GM12878 (cell line): ENCODE measurements at regions not wholly inside any gene's neighbourhood (a gene's known extent, or its start where the extent isn't known, plus 50 kb on each side); places are given as distances from the start of the nearest gene placed in this dataset.

ENCODE experiments used
- ATAC-seq: fragments of 200-7000 bp; cut with Tn5 transposase; 3 replicates; pipeline ENCODE4 v1.9.1; 2020; ENCODE audit warnings: mild to moderate bottlenecking, moderate library complexity
- BruUV-seq: library from RNA; stranded (reverse); fragments of 400-500 nt; replicated peaks from 2 replicates; lab custom pipeline; 2021; lab: Mats Ljungman, UMichigan
- CTCF ChIA-PET: fragments of 300-600 bp; sonication (Branson Sonifier 250); formaldehyde crosslinking; extraction: SDS; loops from one replicate; lab custom pipeline; 2021; ENCODE audit warnings: inconsistent platforms; lab: Yijun Ruan, JAX
- POLR2A ChIA-PET: fragments of 350-600 bp; formaldehyde crosslinking; extraction: SDS; loops from one replicate; lab custom pipeline; 2021; ENCODE audit warnings: inconsistent platforms; lab: Charles Lee
- RAD21 ChIA-PET: fragments of 300-600 bp; sonication (Branson Sonifier 250); formaldehyde crosslinking; loops from one replicate; lab custom pipeline; 2023; ENCODE audit warnings: antibody characterized with exemption; ENCODE audit not compliant: unreplicated experiment; lab: Charles Lee
- SMC1A ChIA-PET: fragments of 300-600 bp; sonication (Branson Sonifier 250); formaldehyde crosslinking; loops from one replicate; lab custom pipeline; 2023; ENCODE audit not compliant: unreplicated experiment, uncharacterized antibody; lab: Charles Lee
- DNase-seq: peaks from one replicate; pipeline ENCODE4 v3.0.0-alpha.2; 2011; ENCODE audit warnings: low read depth, low spot score
- FAIRE-seq: peaks from 3 replicates; lab custom pipeline; 2011; peaks lifted over from hg19 to GRCh38; lab: Jason Lieb, UNC
- H2AFZ ChIP-seq: 2 replicates; pipeline ENCODE4 v1.6.0; 2011; ENCODE audit warnings: low read depth, low read length, control low read depth; ENCODE audit not compliant: control insufficient read depth
- H3K27ac ChIP-seq: 2 replicates; pipeline ENCODE4 v1.5.1; 2011; ENCODE audit warnings: control low read depth; ENCODE audit not compliant: control insufficient read depth, insufficient read depth
- H3K27me3 ChIP-seq, 2 experiments: replicated peaks in 1 of 2; 2 replicates each; pipeline versions ENCODE4 v1.6.0 to v1.6.1; 2011; ENCODE audit warnings: low read length in 1 of 2; ENCODE audit not compliant: control insufficient read depth in 2 of 2, insufficient read depth in 2 of 2
- H3K36me3 ChIP-seq, 2 experiments: 2 replicates each; pipeline ENCODE4 v1.5.1; 2011; ENCODE audit warnings: low read length in 1 of 2; ENCODE audit not compliant: control insufficient read depth in 2 of 2, insufficient read depth in 2 of 2
- H3K4me1 ChIP-seq: 2 replicates; pipeline ENCODE4 v1.6.1; 2011; ENCODE audit warnings: mild to moderate bottlenecking, low read length, moderate library complexity, mixed read lengths; ENCODE audit not compliant: control insufficient read depth, insufficient read depth
- H3K4me2 ChIP-seq: 2 replicates; pipeline ENCODE4 v1.6.0; 2011; ENCODE audit warnings: control low read depth; ENCODE audit not compliant: control insufficient read depth, insufficient read depth
- H3K4me3 ChIP-seq: fragments of 200-600 bp; sonication (generic); 2 replicates; pipeline ENCODE4 v1.5.1; 2016
- H3K79me2 ChIP-seq: 2 replicates; pipeline ENCODE4 v1.6.0; 2011; ENCODE audit warnings: low read length; ENCODE audit not compliant: control insufficient read depth, insufficient read depth
- H3K9ac ChIP-seq: 2 replicates; pipeline ENCODE4 v1.8.0; 2011; ENCODE audit warnings: low read length, control low read depth, mixed read lengths; ENCODE audit not compliant: control insufficient read depth, insufficient read depth
- H3K9me3 ChIP-seq: replicated peaks from 3 replicates; pipeline ENCODE4 v1.5.1; 2011; ENCODE audit warnings: mild to moderate bottlenecking, low read length; ENCODE audit not compliant: control insufficient read depth, insufficient read depth
- H4K20me1 ChIP-seq: 2 replicates; pipeline ENCODE4 v1.6.0; 2011; ENCODE audit not compliant: control insufficient read depth, insufficient read depth
- CEBPB ChIP-seq, 2 experiments: fragments of 150-350 bp in 1 of 2; IDR thresholded peaks; 2 replicates each; pipeline ENCODE4 v1.6.1; 2012 to 2014; ENCODE audit warnings: low read depth in 2 of 2, low read length in 2 of 2, borderline replicate concordance in 1 of 2, inconsistent platforms in 1 of 2
- E4F1 ChIP-seq: fragments of 450-650 bp; IDR thresholded peaks from 2 replicates; pipeline ENCODE4 v1.6.1; 2018; ENCODE audit warnings: borderline replicate concordance, mild to moderate bottlenecking; ENCODE audit not compliant: partially characterized antibody
- HDAC2 ChIP-seq: fragments of 200-600 bp; sonication (generic); IDR thresholded peaks from 2 replicates; pipeline ENCODE4 v1.6.1; 2017
- PBX3 ChIP-seq: IDR thresholded peaks from 2 replicates; pipeline ENCODE4 v1.6.1; 2011; ENCODE audit warnings: mild to moderate bottlenecking, low read depth, low read length, moderate library complexity; ENCODE audit not compliant: insufficient replicate concordance
- RCOR1 ChIP-seq: conservative IDR thresholded peaks from 2 replicates; pipeline ENCODE4 v1.6.1; 2012; ENCODE audit warnings: low read depth, low read length, improper control_type of control experiment
- SIX5 ChIP-seq: IDR thresholded peaks from 2 replicates; pipeline ENCODE4 v1.6.1; 2011; ENCODE audit warnings: mild to moderate bottlenecking, low read depth, low read length, moderate library complexity; ENCODE audit not compliant: severe bottlenecking
- TCF3 ChIP-seq: IDR thresholded peaks from 2 replicates; pipeline ENCODE4 v1.6.1; 2012; ENCODE audit warnings: low read depth, mild to moderate bottlenecking, low read length, borderline replicate concordance; ENCODE audit not compliant: insufficient read depth
- WGBS: methylation state at CpG from one replicate; pipeline ENCODE4 v1.1.6; 2016; ENCODE audit warnings: low lambda C conversion rate; ENCODE audit not compliant: insufficient replicate concordance, insufficient coverage; ENCODE audit errors: missing lambda C conversion rate; 5-methylcytosine and 5-hydroxymethylcytosine counted together
- in situ Hi-C: fragments of 300-500 bp; cut with MboI; formaldehyde crosslinking; loops from 9 replicates; pipeline ENCODE4 v1.14.3; 2018; ENCODE audit warnings: mixed read lengths
- intact Hi-C: fragments of 100-400 bp; cut with micrococcal nuclease; formaldehyde crosslinking; loops from one replicate; pipeline ENCODE4 v1.14.2; 2022; ENCODE audit not compliant: unreplicated experiment
- TF ChIP-seq, protein P1 (sequence below): IDR thresholded peaks from 2 replicates; pipeline ENCODE4 v1.6.1; 2011; ENCODE audit warnings: borderline replicate concordance, low read depth, mild to moderate bottlenecking, moderate library complexity, low read length; ENCODE audit not compliant: insufficient read depth, poor library complexity, severe bottlenecking
- TF ChIP-seq, protein P2 (sequence below): fragments of 450-650 bp; IDR thresholded peaks from 2 replicates; pipeline ENCODE4 v1.6.1; 2017; ENCODE audit warnings: mild to moderate bottlenecking

- no peak for ATAC-seq
- H3K27ac ChIP-seq: no peak overlapping the region
- no peaks in the 10 kb centered on the region for H3K4me1 ChIP-seq
- no peak overlapping the region for H3K4me3 ChIP-seq
- H2AFZ ChIP-seq: no peak overlapping the region
- TF ChIP-seq PBX3 (no peak), TCF3 (no peak), CEBPB (IDR thresholded peaks at IDR 0.05; ENCODE audit: borderline replicate concordance in 1 of 2, low read depth in 2 of 2, low read length in 2 of 2) (no peak), RCOR1 (no peak), HDAC2 (no peak), E4F1 (no peak), SIX5 (no peak)
- TF ChIP-seq, protein P1, sequence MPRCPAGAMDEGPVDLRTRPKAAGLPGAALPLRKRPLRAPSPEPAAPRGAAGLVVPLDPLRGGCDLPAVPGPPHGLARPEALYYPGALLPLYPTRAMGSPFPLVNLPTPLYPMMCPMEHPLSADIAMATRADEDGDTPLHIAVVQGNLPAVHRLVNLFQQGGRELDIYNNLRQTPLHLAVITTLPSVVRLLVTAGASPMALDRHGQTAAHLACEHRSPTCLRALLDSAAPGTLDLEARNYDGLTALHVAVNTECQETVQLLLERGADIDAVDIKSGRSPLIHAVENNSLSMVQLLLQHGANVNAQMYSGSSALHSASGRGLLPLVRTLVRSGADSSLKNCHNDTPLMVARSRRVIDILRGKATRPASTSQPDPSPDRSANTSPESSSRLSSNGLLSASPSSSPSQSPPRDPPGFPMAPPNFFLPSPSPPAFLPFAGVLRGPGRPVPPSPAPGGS: no peak
- TF ChIP-seq, protein P2, sequence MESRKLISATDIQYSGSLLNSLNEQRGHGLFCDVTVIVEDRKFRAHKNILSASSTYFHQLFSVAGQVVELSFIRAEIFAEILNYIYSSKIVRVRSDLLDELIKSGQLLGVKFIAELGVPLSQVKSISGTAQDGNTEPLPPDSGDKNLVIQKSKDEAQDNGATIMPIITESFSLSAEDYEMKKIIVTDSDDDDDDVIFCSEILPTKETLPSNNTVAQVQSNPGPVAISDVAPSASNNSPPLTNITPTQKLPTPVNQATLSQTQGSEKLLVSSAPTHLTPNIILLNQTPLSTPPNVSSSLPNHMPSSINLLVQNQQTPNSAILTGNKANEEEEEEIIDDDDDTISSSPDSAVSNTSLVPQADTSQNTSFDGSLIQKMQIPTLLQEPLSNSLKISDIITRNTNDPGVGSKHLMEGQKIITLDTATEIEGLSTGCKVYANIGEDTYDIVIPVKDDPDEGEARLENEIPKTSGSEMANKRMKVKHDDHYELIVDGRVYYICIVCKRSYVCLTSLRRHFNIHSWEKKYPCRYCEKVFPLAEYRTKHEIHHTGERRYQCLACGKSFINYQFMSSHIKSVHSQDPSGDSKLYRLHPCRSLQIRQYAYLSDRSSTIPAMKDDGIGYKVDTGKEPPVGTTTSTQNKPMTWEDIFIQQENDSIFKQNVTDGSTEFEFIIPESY: no peak
- H3K4me2 ChIP-seq: no peak overlapping the region
- DNase-seq: no peak
- H3K27me3 ChIP-seq: no peaks in the 10 kb centered on the region; a peak in 1 of 4 replicates
- ChIA-PET POLR2A (no interaction called here), SMC1A (no interaction called here), CTCF (no interaction called here), RAD21 (no interaction called here)
- no peak for FAIRE-seq
- H3K36me3 ChIP-seq: no peaks in the 10 kb centered on the region
- 57% methylated on average over 15 of the region's 22 CpGs for WGBS
- in situ Hi-C loops: no loop called here
- no TSS peak for BruUV-seq
- H3K9ac ChIP-seq: no peak overlapping the region
- no peaks in the 10 kb centered on the region for H3K9me3 ChIP-seq
- intact Hi-C loops: no loop called here
- H3K79me2 ChIP-seq: no peaks in the 10 kb centered on the region
- H4K20me1 ChIP-seq: no peaks in the 10 kb centered on the region
Observed at GRCh38 chr21:45351061-45351460, 53.9 kb upstream of the COL18A1 start.
